ENCODE measurements at regions not wholly inside any gene's neighbourhood (a gene's known extent, or its start where the extent isn't known, plus 50 kb on each side); places are given as distances from the start of the nearest gene placed in this dataset.

DNA sequence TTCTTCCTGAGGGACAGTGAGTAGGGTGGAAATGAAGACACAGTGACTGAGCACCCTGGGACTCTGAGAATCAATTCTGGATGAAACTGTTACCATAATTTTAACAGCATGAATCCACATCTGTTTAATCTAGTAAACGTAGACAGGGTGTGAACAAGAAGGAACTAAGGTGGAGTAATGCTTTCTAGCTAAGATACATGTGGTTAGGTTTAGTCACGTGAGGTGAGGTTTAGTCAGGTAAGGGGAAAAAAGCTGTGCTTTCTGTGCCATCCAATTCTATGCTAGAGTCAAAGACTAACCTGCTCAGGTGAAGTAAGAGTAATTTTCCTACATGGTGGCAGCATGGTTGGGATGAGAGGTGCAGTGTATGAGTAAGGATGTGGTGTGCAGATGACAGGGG is 54.0 kb upstream of the C4orf54 start:
- no peak overlapping the region for H2BK5ac ChIP-seq (ENCODE audit: low read depth, low read length, poor library complexity, severe bottlenecking)
- H2BK120ac ChIP-seq (ENCODE audit: low read depth, low read length), result no peak overlapping the region
- no peak overlapping the region for H2BK12ac ChIP-seq (ENCODE audit: low read length in 2 of 2)
- 92% methylated on average over 2 of the region's 2 CpGs for WGBS
- no peak overlapping the region for H3K4me2 ChIP-seq (ENCODE audit: low read length, poor library complexity, severe bottlenecking)
- no peak overlapping the region for H3K4me3 ChIP-seq (ENCODE audit: insufficient read depth in 1 of 2, low read depth in 1 of 2, low read length in 2 of 2)
- H2AK5ac ChIP-seq (ENCODE audit: low read length, severe bottlenecking), result no peak overlapping the region
- H3K18ac ChIP-seq (ENCODE audit: low read depth in 1 of 2, low read length in 2 of 2), result no peak overlapping the region
- no peak overlapping the region for H2AFZ ChIP-seq (ENCODE audit: low read depth, low read length)
- H3K27me3 ChIP-seq (ENCODE audit: control insufficient read depth in 1 of 2, insufficient read depth in 1 of 2, low read length in 2 of 2), result peaks cover 5 to 6% of the 10 kb centered on the region in 2 experiments
- no peaks in the 10 kb centered on the region for H3K36me3 ChIP-seq (ENCODE audit: control insufficient read depth in 1 of 2, insufficient read depth in 2 of 2, low read depth in 1 of 2, low read length in 2 of 2)
- no peak overlapping the region for H2BK15ac ChIP-seq (ENCODE audit: low read depth, poor library complexity, severe bottlenecking)
- no peak overlapping the region for H3K23ac ChIP-seq (ENCODE audit: low read length in 2 of 2)
- H3K9ac ChIP-seq (ENCODE audit: low read length), result no peak overlapping the region
- no peak overlapping the region for H4K91ac ChIP-seq (ENCODE audit: low read length)
- H3K14ac ChIP-seq (ENCODE audit: low read length in 2 of 2), result no peak overlapping the region
- no peak overlapping the region for H4K8ac ChIP-seq (ENCODE audit: low read length)
- DNase-seq, result no peak
- H3K4ac ChIP-seq (ENCODE audit: low read depth in 1 of 2, low read length in 2 of 2), result no peak overlapping the region
- no peaks in the 10 kb centered on the region for H3K79me1 ChIP-seq (replicated peaks; ENCODE audit: low read length, poor library complexity, severe bottlenecking)
- no peak overlapping the region for H3K27ac ChIP-seq (ENCODE audit: low read length, poor library complexity, severe bottlenecking)
- H3K9me3 ChIP-seq (ENCODE audit: control insufficient read depth, low read length), result no peaks in the 10 kb centered on the region
- H3K4me1 ChIP-seq (ENCODE audit: control insufficient read depth, insufficient read depth, low read depth, low read length), result no peaks in the 10 kb centered on the region

DNA sequence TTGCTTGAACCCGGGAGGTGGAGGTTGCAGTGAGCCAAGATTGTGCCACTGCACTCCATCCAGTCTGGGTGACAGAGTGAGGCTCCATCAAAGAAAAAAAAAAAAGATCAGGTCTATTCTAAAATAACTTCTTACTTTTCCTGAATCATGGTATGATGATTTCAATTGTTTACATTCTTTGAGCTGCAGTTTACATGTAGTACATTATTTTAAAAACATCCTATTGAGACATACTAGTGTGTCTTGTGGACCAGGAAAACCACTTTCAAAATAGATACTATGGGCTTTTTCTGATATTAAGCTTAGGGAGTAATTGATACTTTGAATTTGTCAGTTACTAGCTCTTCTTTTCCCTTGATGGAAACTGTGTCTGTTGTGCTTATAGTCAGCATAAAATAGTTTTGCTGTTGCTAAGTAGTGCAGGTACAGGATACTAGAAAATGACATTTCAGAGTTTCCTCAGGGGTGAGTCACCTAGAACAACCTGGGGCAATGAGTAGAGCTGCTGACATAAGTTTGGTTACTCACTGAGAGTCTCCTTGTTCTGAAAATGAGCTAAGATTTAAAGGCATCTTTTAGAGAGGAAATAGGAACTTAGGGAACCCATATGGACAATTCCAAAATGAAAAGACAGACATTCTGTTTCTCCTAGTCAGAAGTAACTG is 53.2 kb upstream of the C4orf54 start:
- no peak overlapping the region for H3K14ac ChIP-seq (ENCODE audit: low read length in 2 of 2)
- H3K4me2 ChIP-seq (ENCODE audit: low read length, poor library complexity, severe bottlenecking), result no peak overlapping the region
- H3K27ac ChIP-seq (ENCODE audit: low read length, poor library complexity, severe bottlenecking), result no peak overlapping the region
- no peaks in the 10 kb centered on the region for H3K9me3 ChIP-seq (ENCODE audit: control insufficient read depth, low read length)
- H3K4me1 ChIP-seq (ENCODE audit: control insufficient read depth, insufficient read depth, low read depth, low read length), result no peaks in the 10 kb centered on the region
- H4K91ac ChIP-seq (ENCODE audit: low read length), result no peak overlapping the region
- no peak overlapping the region for H4K8ac ChIP-seq (ENCODE audit: low read length)
- peak; percentile 69 for DNase-seq
- H3K79me1 ChIP-seq (replicated peaks; ENCODE audit: low read length, poor library complexity, severe bottlenecking), result no peaks in the 10 kb centered on the region
- no CpG with 5 or more reads among the region's 1 CpG for WGBS
- H3K18ac ChIP-seq (ENCODE audit: low read depth in 1 of 2, low read length in 2 of 2), result no peak overlapping the region
- H3K4ac ChIP-seq (ENCODE audit: low read depth in 1 of 2, low read length in 2 of 2), result no peak overlapping the region
- H2BK5ac ChIP-seq (ENCODE audit: low read depth, low read length, poor library complexity, severe bottlenecking), result no peak overlapping the region
- no peak overlapping the region for H3K23ac ChIP-seq (ENCODE audit: low read length in 2 of 2)
- H3K27me3 ChIP-seq (ENCODE audit: control insufficient read depth in 1 of 2, insufficient read depth in 1 of 2, low read length in 2 of 2), result no peaks in the 10 kb centered on the region
- no peak overlapping the region for H2BK120ac ChIP-seq (ENCODE audit: low read depth, low read length)
- no peak overlapping the region for H2AFZ ChIP-seq (ENCODE audit: low read depth, low read length)
- no peak overlapping the region for H2BK12ac ChIP-seq (ENCODE audit: low read length in 2 of 2)
- H3K36me3 ChIP-seq (ENCODE audit: control insufficient read depth in 1 of 2, insufficient read depth in 2 of 2, low read depth in 1 of 2, low read length in 2 of 2), result no peaks in the 10 kb centered on the region
- H3K9ac ChIP-seq (ENCODE audit: low read length), result no peak overlapping the region
- no peak overlapping the region for H2BK15ac ChIP-seq (ENCODE audit: low read depth, poor library complexity, severe bottlenecking)
- no peak overlapping the region for H3K4me3 ChIP-seq (ENCODE audit: insufficient read depth in 1 of 2, low read depth in 1 of 2, low read length in 2 of 2)
- H2AK5ac ChIP-seq (ENCODE audit: low read length, severe bottlenecking), result no peak overlapping the region

DNA sequence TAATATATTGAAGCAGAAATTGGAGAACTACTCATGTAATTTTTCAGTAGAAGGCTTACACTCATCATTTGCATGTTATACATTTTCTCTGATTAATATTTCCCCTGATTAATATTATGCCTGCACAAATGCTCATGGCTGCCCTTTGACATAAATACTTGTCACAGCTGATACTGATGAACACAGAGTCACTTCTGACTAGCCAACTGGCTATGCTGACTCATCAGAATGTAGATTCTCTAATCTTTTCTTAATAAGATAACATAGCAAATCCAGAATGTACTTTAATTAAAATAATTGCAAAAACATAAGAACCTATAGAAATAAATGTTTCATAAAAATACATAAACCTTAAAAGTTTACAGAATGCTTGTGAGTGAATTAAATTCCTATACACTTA is 52.4 kb upstream of the C4orf54 start:
- no peak overlapping the region for H3K4me2 ChIP-seq (ENCODE audit: low read length, poor library complexity, severe bottlenecking)
- no peak overlapping the region for H3K23ac ChIP-seq (ENCODE audit: low read length in 2 of 2)
- H3K18ac ChIP-seq (ENCODE audit: low read depth in 1 of 2, low read length in 2 of 2), result no peak overlapping the region
- H3K4me3 ChIP-seq (ENCODE audit: insufficient read depth in 1 of 2, low read depth in 1 of 2, low read length in 2 of 2), result no peak overlapping the region
- H3K36me3 ChIP-seq (ENCODE audit: control insufficient read depth in 1 of 2, insufficient read depth in 2 of 2, low read depth in 1 of 2, low read length in 2 of 2), result no peaks in the 10 kb centered on the region
- no peak for DNase-seq
- no peak overlapping the region for H3K9ac ChIP-seq (ENCODE audit: low read length)
- H3K9me3 ChIP-seq (ENCODE audit: control insufficient read depth, low read length), result no peaks in the 10 kb centered on the region
- no peak overlapping the region for H2BK120ac ChIP-seq (ENCODE audit: low read depth, low read length)
- H3K4me1 ChIP-seq (ENCODE audit: control insufficient read depth, insufficient read depth, low read depth, low read length), result no peaks in the 10 kb centered on the region
- no peak overlapping the region for H2AK5ac ChIP-seq (ENCODE audit: low read length, severe bottlenecking)
- no peak overlapping the region for H2AFZ ChIP-seq (ENCODE audit: low read depth, low read length)
- no peak overlapping the region for H3K27ac ChIP-seq (ENCODE audit: low read length, poor library complexity, severe bottlenecking)
- H4K8ac ChIP-seq (ENCODE audit: low read length), result no peak overlapping the region
- H2BK15ac ChIP-seq (ENCODE audit: low read depth, poor library complexity, severe bottlenecking), result no peak overlapping the region
- no peak overlapping the region for H2BK5ac ChIP-seq (ENCODE audit: low read depth, low read length, poor library complexity, severe bottlenecking)
- no peaks in the 10 kb centered on the region for H3K27me3 ChIP-seq (ENCODE audit: control insufficient read depth in 1 of 2, insufficient read depth in 1 of 2, low read length in 2 of 2)
- no peak overlapping the region for H2BK12ac ChIP-seq (ENCODE audit: low read length in 2 of 2)
- no peak overlapping the region for H3K4ac ChIP-seq (ENCODE audit: low read depth in 1 of 2, low read length in 2 of 2)
- no peak overlapping the region for H3K14ac ChIP-seq (ENCODE audit: low read length in 2 of 2)
- H3K79me1 ChIP-seq (replicated peaks; ENCODE audit: low read length, poor library complexity, severe bottlenecking), result no peaks in the 10 kb centered on the region
- no peak overlapping the region for H4K91ac ChIP-seq (ENCODE audit: low read length)

DNA sequence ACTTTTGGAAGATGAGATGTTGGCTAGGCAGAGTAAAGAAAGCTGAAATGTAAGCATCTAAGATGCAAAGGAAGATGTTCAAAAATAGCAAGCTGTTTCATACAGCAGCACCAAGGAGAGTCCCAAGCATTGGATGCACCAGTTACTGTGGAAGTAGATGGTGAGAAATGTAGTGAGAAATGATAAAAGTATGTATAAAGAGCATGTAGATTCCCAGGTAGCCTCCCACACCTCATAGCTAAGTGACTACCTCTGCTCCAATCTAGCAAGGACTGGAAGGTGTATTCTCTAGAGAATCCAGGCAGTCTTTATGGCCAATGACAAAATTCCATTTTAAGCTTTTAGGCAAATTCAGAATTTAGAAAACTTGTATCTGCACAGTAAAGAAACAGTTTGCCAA is 50.9 kb upstream of the C4orf54 start:
- Histone ChIP-seq H4K8ac (ENCODE audit: low read length) (no peak overlapping the region), H4K91ac (ENCODE audit: low read length) (no peak overlapping the region), H3K4me1 (ENCODE audit: control insufficient read depth, insufficient read depth, low read depth, low read length) (no peaks in the 10 kb centered on the region), H3K79me1 (replicated peaks; ENCODE audit: low read length, poor library complexity, severe bottlenecking) (no peaks in the 10 kb centered on the region), H3K9me3 (ENCODE audit: control insufficient read depth, low read length) (no peaks in the 10 kb centered on the region), H2BK120ac (ENCODE audit: low read depth, low read length) (no peak overlapping the region), H2BK12ac (ENCODE audit: low read length in 2 of 2) (no peak overlapping the region), H3K27me3 (ENCODE audit: control insufficient read depth in 1 of 2, insufficient read depth in 1 of 2, low read length in 2 of 2) (no peaks in the 10 kb centered on the region), H3K36me3 (ENCODE audit: control insufficient read depth in 1 of 2, insufficient read depth in 2 of 2, low read depth in 1 of 2, low read length in 2 of 2) (no peaks in the 10 kb centered on the region), H3K4ac (ENCODE audit: low read depth in 1 of 2, low read length in 2 of 2) (no peak overlapping the region), H2BK15ac (ENCODE audit: low read depth, poor library complexity, severe bottlenecking) (no peak overlapping the region), H3K9ac (ENCODE audit: low read length) (no peak overlapping the region), H3K18ac (ENCODE audit: low read depth in 1 of 2, low read length in 2 of 2) (no peak overlapping the region), H3K27ac (ENCODE audit: low read length, poor library complexity, severe bottlenecking) (no peak overlapping the region), H3K23ac (ENCODE audit: low read length in 2 of 2) (no peak overlapping the region), H3K4me3 (ENCODE audit: insufficient read depth in 1 of 2, low read depth in 1 of 2, low read length in 2 of 2) (no peak overlapping the region), H3K14ac (ENCODE audit: low read length in 2 of 2) (no peak overlapping the region), H2BK5ac (ENCODE audit: low read depth, low read length, poor library complexity, severe bottlenecking) (no peak overlapping the region), H3K4me2 (ENCODE audit: low read length, poor library complexity, severe bottlenecking) (no peak overlapping the region), H2AFZ (ENCODE audit: low read depth, low read length) (no peak overlapping the region), H2AK5ac (ENCODE audit: low read length, severe bottlenecking) (no peak overlapping the region)
- DNase-seq, result no peak

All from mesenchymal stem cell (in vitro differentiated cells and primary cell).